GM21786 (cell line): ENCODE measurements at regions not wholly inside any gene's neighbourhood (a gene's known extent, or its start where the extent isn't known, plus 50 kb on each side); places are given as distances from the start of the nearest gene placed in this dataset.

Experiments
- ATAC-seq: cut with Tn5 transposase; IDR thresholded peaks from one replicate; pipeline ENCODE4 v1.9.1; 2021; ENCODE audit not compliant: unreplicated experiment

GRCh38 chr11:92890846-92891245, 78.6 kb upstream of the MTNR1B start:
- ATAC-seq = no peak

DNA sequence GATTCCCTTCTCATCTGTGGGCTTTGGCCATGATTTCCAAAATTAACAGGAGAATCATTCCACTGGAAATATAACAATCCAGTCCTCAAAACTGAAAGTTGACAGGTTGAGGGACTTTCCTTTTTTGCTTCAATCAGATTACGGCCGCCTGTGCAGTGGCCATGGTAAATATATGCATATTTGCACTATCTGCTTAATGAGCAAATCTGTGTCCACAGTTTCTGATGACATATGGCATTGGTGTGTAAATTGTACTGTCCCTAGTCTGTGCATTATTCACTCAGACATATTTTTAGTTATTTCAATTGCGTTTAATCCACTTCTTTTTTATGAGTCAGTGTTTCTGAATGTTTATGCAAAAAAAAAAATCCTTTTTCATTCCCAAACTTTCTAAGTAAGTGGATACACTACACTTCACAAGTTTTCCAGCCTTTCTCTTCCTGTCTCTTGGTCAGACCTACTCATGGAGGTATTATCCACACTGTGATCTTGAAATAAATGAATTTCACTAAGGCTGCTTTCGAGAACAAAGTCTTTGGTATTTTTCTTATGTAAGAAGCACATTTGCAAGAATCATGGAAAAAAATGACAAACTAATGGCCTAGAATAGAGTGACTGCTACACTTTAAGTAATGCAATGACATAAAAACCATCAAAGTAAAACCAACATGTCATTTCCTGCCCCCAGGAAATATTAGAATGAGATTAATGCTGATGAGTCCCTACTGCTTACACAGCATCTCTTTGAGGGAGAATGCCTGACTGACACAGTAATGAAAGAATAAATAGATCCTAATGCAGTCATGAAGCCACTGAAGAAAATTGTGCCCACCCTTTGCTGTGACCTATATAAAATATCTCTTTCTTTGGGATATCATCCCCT, 76.4 kb upstream of the MTNR1B start:
- ATAC-seq = no peak

DNA sequence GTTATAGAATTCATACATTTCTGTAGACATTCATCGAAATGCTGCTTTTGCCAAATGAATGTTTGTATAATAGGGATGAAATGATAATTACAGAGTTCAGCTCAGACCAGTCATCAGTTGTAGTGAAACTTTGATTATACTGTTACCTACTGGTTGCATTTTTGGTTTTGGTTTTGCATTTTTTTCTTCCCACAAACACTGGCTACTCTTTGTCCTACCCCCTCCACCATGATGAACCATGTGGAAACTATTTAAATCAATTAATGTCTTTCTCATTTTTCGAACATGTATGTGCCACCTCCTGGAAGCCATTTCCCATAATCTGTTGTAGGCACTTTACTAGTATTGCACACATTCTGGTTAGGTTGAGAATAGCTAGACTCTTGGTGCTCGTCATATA, 75.3 kb upstream of the MTNR1B start:
- ATAC-seq = no peak

DNA sequence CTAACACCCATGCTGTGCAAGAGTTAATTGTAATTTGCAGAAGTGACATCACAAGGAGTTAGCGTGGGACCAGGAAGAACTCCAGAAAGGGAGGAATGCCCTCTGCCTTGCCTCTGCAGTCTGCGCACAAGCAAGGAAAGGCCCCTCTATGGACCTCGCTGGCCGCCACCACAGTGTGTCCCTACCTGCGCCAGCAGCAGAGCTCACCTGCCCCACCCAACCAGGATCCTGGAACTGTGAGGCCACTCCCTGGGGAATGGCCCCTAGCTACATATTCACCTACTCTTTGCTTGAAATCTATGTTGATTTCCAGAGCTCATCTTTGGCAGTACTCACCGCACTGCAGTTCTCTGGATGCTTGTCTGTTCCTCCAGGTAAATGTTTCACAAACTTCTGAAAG, 72.0 kb upstream of the MTNR1B start:
- no peak for ATAC-seq

DNA sequence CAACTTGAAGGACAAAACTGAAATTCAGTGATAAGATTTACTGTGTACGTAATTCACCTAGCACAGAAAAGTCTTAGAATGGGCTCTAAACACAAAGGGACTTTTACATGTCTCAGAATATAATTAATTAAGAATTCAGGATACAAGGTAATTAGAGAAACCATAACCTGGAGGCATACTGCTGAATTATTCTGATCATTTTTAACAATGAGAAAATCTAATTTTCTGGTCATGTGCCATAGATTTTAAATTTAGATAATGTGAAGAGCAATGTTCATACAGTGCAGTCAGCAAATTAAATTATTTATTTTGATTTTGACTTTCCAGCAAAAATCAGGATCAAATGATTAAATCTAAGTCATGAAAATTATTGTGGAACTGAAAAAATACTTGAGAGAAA, 67.0 kb upstream of the MTNR1B start:
- no peak for ATAC-seq

DNA sequence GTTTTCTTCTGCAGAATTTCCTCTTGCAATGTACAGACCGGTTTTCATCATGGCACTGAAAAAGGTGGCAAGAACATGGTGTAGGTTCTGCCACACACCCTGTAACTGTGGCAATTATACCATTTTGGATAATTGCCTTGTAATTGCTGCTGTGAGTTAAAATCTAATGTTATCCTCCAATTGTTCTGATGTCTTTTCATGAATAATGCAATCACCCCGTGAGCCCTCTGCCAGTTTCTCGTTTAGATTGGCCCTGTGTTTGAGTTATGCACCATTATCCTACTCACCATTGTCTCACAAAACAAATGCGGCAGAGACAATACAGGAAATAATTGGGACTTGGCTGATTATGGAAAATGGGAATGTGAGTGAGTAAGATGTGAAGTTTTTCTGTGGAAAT, 61.8 kb upstream of the MTNR1B start:
- no peak for ATAC-seq

- ATAC-seq = no peak
Measured at GRCh38 chr11:92909214-92909613, 60.2 kb upstream of the MTNR1B start.

DNA sequence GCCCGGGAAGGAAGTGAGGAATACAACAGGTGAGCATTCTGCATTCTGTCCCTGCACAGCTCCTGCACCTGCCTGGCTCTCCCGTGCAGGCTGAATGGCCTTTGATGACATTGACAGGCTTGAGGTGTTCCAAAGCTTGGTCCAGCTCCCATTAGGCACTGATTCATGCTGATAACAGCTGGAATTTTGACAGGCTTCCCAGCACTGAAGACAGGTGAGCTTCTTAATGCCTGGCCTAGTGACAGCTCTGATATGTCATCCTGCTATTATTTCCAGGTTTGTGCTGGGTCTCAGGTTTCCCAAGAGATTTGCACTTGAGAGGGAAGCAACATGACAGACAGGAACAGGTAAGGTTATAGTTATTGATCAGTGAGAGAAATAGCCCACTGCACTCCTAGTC, 58.0 kb upstream of the MTNR1B start:
- no peak for ATAC-seq

GRCh38 chr11:92915551-92915950, 53.9 kb upstream of the MTNR1B start:
- ATAC-seq = no peak

GRCh38 chr11:92916299-92916698, 53.2 kb upstream of the MTNR1B start:
- ATAC-seq = no peak

DNA sequence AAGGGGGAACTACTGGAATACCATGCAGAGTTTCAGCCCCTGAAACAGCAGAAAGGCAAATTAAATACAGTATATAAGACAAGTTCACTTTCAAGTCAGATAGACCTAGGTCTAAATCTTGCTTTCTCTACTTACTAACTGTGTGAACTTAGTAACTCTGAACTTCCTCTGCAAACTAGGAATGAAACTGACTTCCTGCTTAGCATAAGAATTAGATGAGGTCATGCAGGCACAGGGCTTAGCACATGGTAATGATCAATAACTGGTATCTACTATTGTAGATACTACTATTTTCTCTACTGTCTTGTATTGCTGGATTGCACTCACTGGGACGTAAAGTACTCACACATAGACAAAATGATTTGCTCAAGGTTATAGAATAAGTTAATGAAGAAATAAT, 51.5 kb upstream of the MTNR1B start:
- no peak for ATAC-seq

DNA sequence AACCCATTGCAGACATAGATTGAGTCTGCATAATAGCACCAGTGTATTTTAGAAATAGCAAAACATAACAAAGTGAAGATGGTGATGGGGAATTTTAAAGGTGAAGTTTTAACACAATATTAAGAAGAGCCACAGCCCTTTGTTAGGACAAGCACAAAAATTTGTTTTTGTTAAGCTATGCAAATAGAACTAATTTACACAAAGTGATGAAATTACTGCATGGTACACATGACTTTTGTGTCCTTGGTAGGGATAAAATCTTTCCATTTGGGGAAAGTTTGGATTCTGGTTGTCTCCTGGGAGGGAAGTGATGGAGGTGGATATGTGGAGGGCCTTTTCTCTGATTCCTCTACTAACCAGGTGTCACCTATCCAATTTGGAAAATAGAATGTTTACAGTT, 50.4 kb upstream of the MTNR1B start:
- no peak for ATAC-seq
